ENCODE measurements at regions not wholly inside any gene's neighbourhood (a gene's known extent, or its start where the extent isn't known, plus 50 kb on each side); places are given as distances from the start of the nearest gene placed in this dataset.

DNA sequence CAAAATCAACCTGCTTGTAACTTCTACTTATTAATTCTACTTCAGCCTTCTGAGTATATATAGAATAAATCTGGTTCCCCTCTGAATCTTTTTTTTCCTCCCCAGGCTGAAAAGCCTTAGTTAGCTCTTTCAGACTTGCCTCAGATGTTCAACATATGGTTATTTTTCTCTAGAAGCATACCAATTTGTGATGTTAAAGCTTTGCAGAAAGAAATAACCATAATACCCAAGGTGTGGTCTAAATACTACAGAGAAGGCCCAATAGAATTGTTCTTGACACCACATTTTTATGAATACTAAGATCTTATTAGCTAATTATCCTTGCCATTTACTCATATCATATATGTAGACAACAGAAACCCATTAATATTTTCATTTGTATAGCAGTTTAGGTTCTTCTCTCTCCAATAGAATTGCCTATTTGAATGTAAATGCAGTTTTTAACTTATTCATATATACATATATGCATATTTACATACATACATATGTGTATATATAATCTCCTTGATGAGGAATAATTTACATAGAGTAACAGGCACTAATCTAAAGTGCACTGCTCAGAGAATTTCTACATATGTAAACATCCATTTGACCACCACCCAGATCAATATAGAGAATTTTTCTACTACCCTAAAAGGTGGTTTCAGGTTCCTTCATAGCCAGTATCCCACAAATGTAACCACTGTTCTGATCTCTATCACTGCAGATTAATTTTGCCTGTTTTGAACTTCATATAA is 175.2 kb upstream of the IVNS1ABP start:
- H3K9ac ChIP-seq (ENCODE audit: low read length), result no peak overlapping the region
- no peaks in the 10 kb centered on the region for H3F3A ChIP-seq (ENCODE audit: insufficient read depth, low read length)
- H4K20me1 ChIP-seq (ENCODE audit: insufficient read depth, low read length), result no peaks in the 10 kb centered on the region
- H2AFZ ChIP-seq (ENCODE audit: low read length), result no peak overlapping the region
- no peaks in the 10 kb centered on the region for H3K9me2 ChIP-seq (ENCODE audit: low read depth, low read length)
- no peaks in the 10 kb centered on the region for H3K27me3 ChIP-seq (ENCODE audit: insufficient read depth, low read length)
- no peak overlapping the region for H3K4me2 ChIP-seq (ENCODE audit: low read length)
- no peaks in the 10 kb centered on the region for H3K79me2 ChIP-seq (ENCODE audit: insufficient read depth, low read length)
- TF ChIP-seq CTCF (IDR thresholded peaks at IDR 0.05; ENCODE audit: low read length) (no peak), EZH2 (IDR thresholded peaks at IDR 0.05; ENCODE audit: borderline replicate concordance, low read length) (no peak)
- no peaks in the 10 kb centered on the region for H3K4me1 ChIP-seq (ENCODE audit: insufficient read depth, low read length, severe bottlenecking)
- no peaks in the 10 kb centered on the region for H3K36me3 ChIP-seq (ENCODE audit: insufficient read depth, low read length)
- H3K4me3 ChIP-seq (ENCODE audit: low read depth, low read length, poor library complexity, severe bottlenecking), result no peak overlapping the region
- no peak overlapping the region for H3K27ac ChIP-seq (ENCODE audit: low read depth, low read length, poor library complexity, severe bottlenecking)
- no peaks in the 10 kb centered on the region for H3K9me3 ChIP-seq (ENCODE audit: low read length)

DNA sequence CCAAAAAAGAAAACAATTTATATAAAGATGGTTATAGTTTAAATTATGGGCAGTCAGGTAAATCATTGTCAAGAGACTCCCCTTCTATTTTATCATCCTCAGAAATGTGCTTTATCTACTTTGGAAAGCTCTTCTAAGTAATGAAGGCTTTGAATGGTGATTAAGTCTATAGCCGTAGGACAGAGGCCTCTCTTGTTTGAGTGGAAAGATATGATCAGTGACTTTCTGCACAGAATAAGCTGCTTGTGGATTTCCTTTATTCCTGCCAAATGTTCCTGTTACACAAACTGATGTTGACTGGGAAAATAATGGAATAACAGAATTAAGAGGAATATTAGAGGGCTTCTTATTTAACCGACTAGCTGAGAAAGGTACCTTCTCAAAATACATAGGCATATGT is 174.6 kb upstream of the IVNS1ABP start:
- no peaks in the 10 kb centered on the region for H3K4me1 ChIP-seq (ENCODE audit: insufficient read depth, low read length, severe bottlenecking)
- H3K4me2 ChIP-seq (ENCODE audit: low read length), result no peak overlapping the region
- no peaks in the 10 kb centered on the region for H3K79me2 ChIP-seq (ENCODE audit: insufficient read depth, low read length)
- no peak overlapping the region for H3K27ac ChIP-seq (ENCODE audit: low read depth, low read length, poor library complexity, severe bottlenecking)
- H2AFZ ChIP-seq (ENCODE audit: low read length), result no peak overlapping the region
- no peaks in the 10 kb centered on the region for H3K9me3 ChIP-seq (ENCODE audit: low read length)
- H3K9ac ChIP-seq (ENCODE audit: low read length), result no peak overlapping the region
- no peaks in the 10 kb centered on the region for H3K36me3 ChIP-seq (ENCODE audit: insufficient read depth, low read length)
- no peaks in the 10 kb centered on the region for H3K9me2 ChIP-seq (ENCODE audit: low read depth, low read length)
- H3F3A ChIP-seq (ENCODE audit: insufficient read depth, low read length), result no peaks in the 10 kb centered on the region
- H3K27me3 ChIP-seq (ENCODE audit: insufficient read depth, low read length), result no peaks in the 10 kb centered on the region
- no peak for TF ChIP-seq EZH2 (IDR thresholded peaks at IDR 0.05; ENCODE audit: borderline replicate concordance, low read length)
- no peak for TF ChIP-seq CTCF (IDR thresholded peaks at IDR 0.05; ENCODE audit: low read length)
- H3K4me3 ChIP-seq (ENCODE audit: low read depth, low read length, poor library complexity, severe bottlenecking), result no peak overlapping the region
- no peaks in the 10 kb centered on the region for H4K20me1 ChIP-seq (ENCODE audit: insufficient read depth, low read length)

DNA sequence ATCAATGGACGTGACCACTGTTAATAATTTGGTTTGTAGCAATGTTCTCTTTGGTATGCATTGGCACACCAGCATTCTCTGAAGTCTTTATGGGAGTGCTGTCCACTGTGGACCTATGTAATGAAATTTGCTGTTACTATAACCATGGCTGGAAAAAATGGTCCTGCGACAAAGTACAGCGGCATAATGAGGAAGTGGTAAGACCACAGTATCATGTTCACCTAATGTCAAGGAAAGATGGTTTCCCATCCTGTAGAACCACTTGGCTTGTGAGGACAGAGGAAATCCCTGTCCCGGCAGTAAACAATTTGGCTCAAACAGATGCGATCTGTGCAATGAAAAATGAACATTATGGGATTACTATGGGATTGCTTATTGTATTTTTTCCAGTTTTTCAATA is 173.9 kb upstream of the IVNS1ABP start:
- H2AFZ ChIP-seq (ENCODE audit: low read length), result no peak overlapping the region
- no peak overlapping the region for H3K27ac ChIP-seq (ENCODE audit: low read depth, low read length, poor library complexity, severe bottlenecking)
- no peak overlapping the region for H3K4me2 ChIP-seq (ENCODE audit: low read length)

More for the DNA sequence above, 173.9 kb upstream of the IVNS1ABP start:
- no peak overlapping the region for H3K4me3 ChIP-seq (ENCODE audit: low read depth, low read length, poor library complexity, severe bottlenecking)
- TF ChIP-seq CTCF (IDR thresholded peaks at IDR 0.05; ENCODE audit: low read length), result no peak
- no peak for TF ChIP-seq EZH2 (IDR thresholded peaks at IDR 0.05; ENCODE audit: borderline replicate concordance, low read length)
- H3K9me3 ChIP-seq (ENCODE audit: low read length), result no peaks in the 10 kb centered on the region
- no peaks in the 10 kb centered on the region for H3F3A ChIP-seq (ENCODE audit: insufficient read depth, low read length)
- H3K9ac ChIP-seq (ENCODE audit: low read length), result no peak overlapping the region
- H3K36me3 ChIP-seq (ENCODE audit: insufficient read depth, low read length), result no peaks in the 10 kb centered on the region
- H3K9me2 ChIP-seq (ENCODE audit: low read depth, low read length), result no peaks in the 10 kb centered on the region
- no peaks in the 10 kb centered on the region for H3K27me3 ChIP-seq (ENCODE audit: insufficient read depth, low read length)
- no peaks in the 10 kb centered on the region for H4K20me1 ChIP-seq (ENCODE audit: insufficient read depth, low read length)
- no peaks in the 10 kb centered on the region for H3K79me2 ChIP-seq (ENCODE audit: insufficient read depth, low read length)
- no peaks in the 10 kb centered on the region for H3K4me1 ChIP-seq (ENCODE audit: insufficient read depth, low read length, severe bottlenecking)
